GM11168 (cell line): ENCODE measurements at regions not wholly inside any gene's neighbourhood (a gene's known extent, or its start where the extent isn't known, plus 50 kb on each side); places are given as distances from the start of the nearest gene placed in this dataset.
"Not testable (repeated sequence)": the region's sequence is repeated elsewhere in the genome, so short reads cannot be mapped to it uniquely, and the experiment has no call there.

Experiments
- in situ Hi-C: fragments of 300-500 bp; cut with MboI; formaldehyde crosslinking; loops from one replicate; pipeline ENCODE4 v1.12.0; 2022; ENCODE audit warnings: low sequenced_read_pairs; ENCODE audit not compliant: unreplicated experiment

GRCh38 chr17:70493277-70493874, 324.0 kb downstream of the KCNJ2 start:
- in situ Hi-C loops, result no loop called here

GRCh38 chr17:70498631-70499030, 329.3 kb downstream of the KCNJ2 start:
- in situ Hi-C loops, result no loop called here

GRCh38 chr17:70499067-70499786, 329.9 kb downstream of the KCNJ2 start:
- in situ Hi-C loops, result no loop called here

GRCh38 chr17:70503449-70503848, 334.1 kb downstream of the KCNJ2 start:
- in situ Hi-C loops, result no loop called here

GRCh38 chr17:70510288-70510687, 341.0 kb downstream of the KCNJ2 start:
- in situ Hi-C loops, result no loop called here

GRCh38 chr17:70517816-70518215, 348.5 kb downstream of the KCNJ2 start:
- in situ Hi-C loops, result no loop called here

- in situ Hi-C loops, result no loop called here
These were observed 350.0 kb downstream of the KCNJ2 start for GRCh38 chr17:70519300-70519699.

- in situ Hi-C loops, result no loop called here
These were observed 351.1 kb downstream of the KCNJ2 start for GRCh38 chr17:70520447-70520846.

- in situ Hi-C loops, result no loop called here
These were observed 351.6 kb downstream of the KCNJ2 start for GRCh38 chr17:70520956-70521355.

- in situ Hi-C loops, result no loop called here
These were observed 352.5 kb downstream of the KCNJ2 start for GRCh38 chr17:70521821-70522256.

GRCh38 chr17:70523426-70523825, 354.1 kb downstream of the KCNJ2 start:
- in situ Hi-C loops, result no loop called here

- in situ Hi-C loops, result not testable (repeated sequence)
These were observed 355.7 kb downstream of the KCNJ2 start for GRCh38 chr17:70525035-70525434.

- in situ Hi-C loops, result no loop called here
These were observed 356.6 kb downstream of the KCNJ2 start for GRCh38 chr17:70525961-70526360.

- in situ Hi-C loops, result no loop called here
These were observed 358.1 kb downstream of the KCNJ2 start for GRCh38 chr17:70527364-70527888.

- in situ Hi-C loops, result no loop called here
These were observed 364.1 kb downstream of the KCNJ2 start for GRCh38 chr17:70533427-70533826.

- in situ Hi-C loops, result no loop called here
These were observed 366.7 kb downstream of the KCNJ2 start for GRCh38 chr17:70535986-70536385.

- in situ Hi-C loops, result no loop called here
These were observed 370.0 kb downstream of the KCNJ2 start for GRCh38 chr17:70539132-70539924.

GRCh38 chr17:70542876-70543275, 373.5 kb downstream of the KCNJ2 start:
- in situ Hi-C loops, result no loop called here

- in situ Hi-C loops, result no loop called here
These were observed 375.0 kb downstream of the KCNJ2 start for GRCh38 chr17:70544317-70544716.

GRCh38 chr17:70552230-70552981, 383.1 kb downstream of the KCNJ2 start:
- in situ Hi-C loops, result no loop called here
